ENCODE measurements at regions not wholly inside any gene's neighbourhood (a gene's known extent, or its start where the extent isn't known, plus 50 kb on each side); places are given as distances from the start of the nearest gene placed in this dataset.

DNA sequence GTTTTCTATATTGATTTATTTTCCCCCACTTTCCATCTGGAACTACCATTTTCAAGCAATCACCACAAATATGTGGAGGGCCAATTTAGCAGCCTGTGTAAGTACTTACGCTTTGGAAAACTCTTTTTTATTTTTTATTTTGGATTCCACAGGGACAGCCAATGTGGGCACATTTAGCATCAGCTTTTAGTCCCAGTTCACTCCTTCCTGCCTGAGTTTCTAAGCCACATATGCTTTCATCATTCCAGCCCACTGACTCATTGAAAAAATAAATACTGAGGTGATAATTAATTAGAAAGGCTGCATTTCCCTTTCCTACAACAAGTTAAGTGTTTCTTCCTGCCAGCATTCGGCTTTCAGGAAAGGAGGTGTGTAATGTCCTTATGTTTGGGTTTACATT lies 76.8 kb downstream of the TMEM167A start:
- TF ChIP-seq CTCF (IDR thresholded peaks at IDR 0.05; ENCODE audit: insufficient read depth, low read length) (no peak), POLR2AphosphoS5 (IDR thresholded peaks at IDR 0.05; ENCODE audit: low read depth) (no peak), REST (IDR thresholded peaks at IDR 0.05; ENCODE audit: insufficient replicate concordance, low read depth) (no peak), GABPA (IDR thresholded peaks at IDR 0.05; ENCODE audit: low read depth) (no peak), SPI1 (IDR thresholded peaks at IDR 0.05; ENCODE audit: borderline replicate concordance, low read depth) (no peak)

Measured in HL-60 (cell line).